T47D (cell line): ENCODE measurements at regions not wholly inside any gene's neighbourhood (a gene's known extent, or its start where the extent isn't known, plus 50 kb on each side); places are given as distances from the start of the nearest gene placed in this dataset.
"Not testable (repeated sequence)": the region's sequence is repeated elsewhere in the genome, so short reads cannot be mapped to it uniquely, and the experiment has no call there.

Source experiments
- DNase-seq, 2 experiments: peaks; one replicate each; pipeline versions ENCODE4 v3.0.0 to v3.0.0-alpha.2; 2011 to 2012; ENCODE audit warnings: low read depth in 1 of 2, low spot score in 1 of 2
- JUND ChIP-seq: IDR thresholded peaks from 2 replicates; pipeline ENCODE4 v1.6.1; 2012; ENCODE audit warnings: low read depth
- in situ Hi-C: cut with HindIII; loops from 2 replicates; pipeline ENCODE4 v1.10.0; 2016; ENCODE audit warnings: low sequenced_read_pairs, low pct_unique_long_range_greater_than_20kb

GRCh38 chr7:121500360-121501058 lies 104.4 kb upstream of the FAM3C start:
- TF ChIP-seq JUND = no peak
- no peak for DNase-seq
- in situ Hi-C loops = no loop called here

GRCh38 chr7:121499624-121500023 lies 103.5 kb upstream of the FAM3C start:
- in situ Hi-C loops = no loop called here
- no peak for DNase-seq
- TF ChIP-seq JUND = no peak

- no peak for TF ChIP-seq JUND
- in situ Hi-C loops = no loop called here
Measured at GRCh38 chr7:121498816-121499215, 102.7 kb upstream of the FAM3C start.

GRCh38 chr7:121497545-121497944 lies 101.4 kb upstream of the FAM3C start:
- in situ Hi-C loops, DNase-seq: not testable (repeated sequence)

More at GRCh38 chr7:121498816-121499215, 102.7 kb upstream of the FAM3C start:
- DNase-seq = no peak

GRCh38 chr7:121494516-121494915 lies 98.4 kb upstream of the FAM3C start:
- DNase-seq = no peak
- in situ Hi-C loops = no loop called here
- TF ChIP-seq JUND = no peak

GRCh38 chr7:121493553-121493952 lies 97.4 kb upstream of the FAM3C start:
- no peak for TF ChIP-seq JUND
- in situ Hi-C loops = no loop called here
- DNase-seq = no peak

- no peak for DNase-seq
Measured at GRCh38 chr7:121490309-121490708, 94.2 kb upstream of the FAM3C start.

GRCh38 chr7:121489440-121489839 lies 93.3 kb upstream of the FAM3C start:
- in situ Hi-C loops = no loop called here
- no peak for DNase-seq
- TF ChIP-seq JUND = no peak

More at GRCh38 chr7:121490309-121490708, 94.2 kb upstream of the FAM3C start:
- TF ChIP-seq JUND = no peak
- in situ Hi-C loops = no loop called here

- no peak for DNase-seq
- in situ Hi-C loops = no loop called here
- TF ChIP-seq JUND = no peak
Measured at GRCh38 chr7:121488111-121488650, 92.1 kb upstream of the FAM3C start.

- DNase-seq = no peak
- no peak for TF ChIP-seq JUND
- in situ Hi-C loops = no loop called here
Measured at GRCh38 chr7:121486590-121486989, 90.5 kb upstream of the FAM3C start.

GRCh38 chr7:121485467-121486243 lies 89.5 kb upstream of the FAM3C start:
- TF ChIP-seq JUND = no peak
- no peak for DNase-seq
- in situ Hi-C loops = no loop called here

- DNase-seq = no peak
- TF ChIP-seq JUND = no peak
- in situ Hi-C loops = no loop called here
Measured at GRCh38 chr7:121484089-121484763, 88.1 kb upstream of the FAM3C start.
